Ammon's horn (tissue), 1 donor: ENCODE measurements at regions not wholly inside any gene's neighbourhood (a gene's known extent, or its start where the extent isn't known, plus 50 kb on each side); places are given as distances from the start of the nearest gene placed in this dataset.
"Not testable (repeated sequence)": the region's sequence is repeated elsewhere in the genome, so short reads cannot be mapped to it uniquely, and the experiment has no call there.

Source experiments
- DNase-seq: peaks from one replicate; pipeline ENCODE4 v3.0.0-alpha.2; 2016; ENCODE audit warnings: low spot score

GRCh38 chr12:85574291-85574690 lies 261.9 kb downstream of the RASSF9 start:
- no peak for DNase-seq

- DNase-seq: peak; percentile 55
These were observed 260.8 kb downstream of the RASSF9 start for GRCh38 chr12:85575120-85576096.

- no peak for DNase-seq
These were observed 255.5 kb downstream of the RASSF9 start for GRCh38 chr12:85580562-85581168.

- DNase-seq: no peak
These were observed 249.1 kb downstream of the RASSF9 start for GRCh38 chr12:85587158-85587557.

- no peak for DNase-seq
These were observed 248.0 kb downstream of the RASSF9 start for GRCh38 chr12:85588221-85588620.

- DNase-seq: no peak
These were observed 235.4 kb downstream of the RASSF9 start for GRCh38 chr12:85600841-85601240.

- DNase-seq: no peak
These were observed 232.7 kb downstream of the RASSF9 start for GRCh38 chr12:85603556-85603955.

- DNase-seq: no peak
These were observed 229.8 kb downstream of the RASSF9 start for GRCh38 chr12:85606455-85606854.

GRCh38 chr12:85609778-85610177 lies 226.4 kb downstream of the RASSF9 start:
- no peak for DNase-seq

GRCh38 chr12:85610194-85610593 lies 226.0 kb downstream of the RASSF9 start:
- DNase-seq: no peak

GRCh38 chr12:85616201-85616600 lies 220.0 kb downstream of the RASSF9 start:
- no peak for DNase-seq

- DNase-seq: no peak
These were observed 218.7 kb downstream of the RASSF9 start for GRCh38 chr12:85617307-85618091.

GRCh38 chr12:85621041-85621440 lies 215.2 kb downstream of the RASSF9 start:
- DNase-seq: no peak

GRCh38 chr12:85623763-85624162 lies 212.4 kb downstream of the RASSF9 start:
- no peak for DNase-seq

GRCh38 chr12:85625467-85625866 lies 210.7 kb downstream of the RASSF9 start:
- no peak for DNase-seq

- DNase-seq: no peak
These were observed 210.0 kb downstream of the RASSF9 start for GRCh38 chr12:85626001-85626783.

- no peak for DNase-seq
These were observed 209.4 kb downstream of the RASSF9 start for GRCh38 chr12:85626784-85627171.

- no peak for DNase-seq
These were observed 208.6 kb downstream of the RASSF9 start for GRCh38 chr12:85627584-85627983.

- DNase-seq: not testable (repeated sequence)
These were observed 207.6 kb downstream of the RASSF9 start for GRCh38 chr12:85628562-85628961.

GRCh38 chr12:85630851-85631250 lies 205.4 kb downstream of the RASSF9 start:
- no peak for DNase-seq

GRCh38 chr12:85632390-85632789 lies 203.8 kb downstream of the RASSF9 start:
- no peak for DNase-seq

- no peak for DNase-seq
These were observed 202.7 kb downstream of the RASSF9 start for GRCh38 chr12:85633491-85633890.
